PC-9 (cell line): ENCODE measurements at regions not wholly inside any gene's neighbourhood (a gene's known extent, or its start where the extent isn't known, plus 50 kb on each side); places are given as distances from the start of the nearest gene placed in this dataset.

ENCODE experiments used
- BruUV-seq: library from RNA; stranded (reverse); fragments of 400-500 nt; replicated peaks from 2 replicates; lab custom pipeline; 2021; lab: Mats Ljungman, UMichigan
- CTCF ChIA-PET: fragments of 300-600 bp; sonication (Branson Sonifier 250); formaldehyde crosslinking; loops from one replicate; lab custom pipeline; 2022; ENCODE audit warnings: antibody characterized with exemption; lab: Charles Lee
- POLR2A ChIA-PET: fragments of 300-600 bp; sonication (Branson Sonifier 250); formaldehyde crosslinking; loops from one replicate; lab custom pipeline; 2022; ENCODE audit warnings: antibody characterized with exemption; ENCODE audit not compliant: unreplicated experiment; lab: Charles Lee
- DNase-seq, 2 experiments: peaks; one replicate each; pipeline versions ENCODE4 v3.0.0 to v3.0.0-alpha.2; 2015 to 2022; ENCODE audit warnings: mixed read lengths in 1 of 2
- H2AFZ ChIP-seq: fragments of 200-600 bp; sonication (generic); 2 replicates; pipeline ENCODE4 v1.8.1; 2017; ENCODE audit warnings: antibody characterized with exemption
- H3F3A ChIP-seq: fragments of 200-600 bp; sonication (generic); 2 replicates; pipeline ENCODE4 v1.8.1; 2017; ENCODE audit warnings: antibody characterized with exemption, mild to moderate bottlenecking, low read depth; ENCODE audit not compliant: insufficient read depth
- H3K27ac ChIP-seq: fragments of 200-600 bp; sonication (generic); 2 replicates; pipeline ENCODE4 v1.6.1; 2016; ENCODE audit warnings: mixed run types
- H3K27me3 ChIP-seq: fragments of 200-600 bp; sonication (generic); 2 replicates; pipeline ENCODE4 v1.6.1; 2016; ENCODE audit warnings: low read depth, mixed run types; ENCODE audit not compliant: insufficient read depth
- H3K36me3 ChIP-seq: fragments of 200-600 bp; sonication (generic); 2 replicates; pipeline ENCODE4 v1.6.1; 2016; ENCODE audit warnings: low read depth, mixed run types
- H3K4me1 ChIP-seq: fragments of 200-600 bp; sonication (generic); replicated peaks from 2 replicates; pipeline ENCODE4 v1.6.1; 2016; ENCODE audit warnings: mixed run types; ENCODE audit not compliant: insufficient read depth
- H3K4me2 ChIP-seq: fragments of 200-600 bp; sonication (generic); 2 replicates; pipeline ENCODE4 v1.6.1; 2017; ENCODE audit warnings: mixed run types
- H3K4me3 ChIP-seq: fragments of 200-600 bp; sonication (generic); 2 replicates; pipeline ENCODE4 v1.6.1; 2016; ENCODE audit warnings: mixed run types
- H3K79me2 ChIP-seq: fragments of 200-600 bp; sonication (generic); 2 replicates; pipeline ENCODE4 v1.6.1; 2017; ENCODE audit warnings: low read depth, mixed run types
- H3K9me2 ChIP-seq: fragments of 200-600 bp; sonication (generic); 2 replicates; pipeline ENCODE4 v1.8.1; 2017; ENCODE audit warnings: mild to moderate bottlenecking; ENCODE audit not compliant: insufficient read depth
- H3K9me3 ChIP-seq: fragments of 200-600 bp; sonication (generic); 2 replicates; pipeline ENCODE4 v1.8.1; 2016; ENCODE audit warnings: low read depth; ENCODE audit not compliant: insufficient read depth
- H4K20me1 ChIP-seq: fragments of 200-600 bp; sonication (generic); 2 replicates; pipeline ENCODE4 v1.8.1; 2017; ENCODE audit not compliant: insufficient read depth
- CTCF ChIP-seq: fragments of 200-600 bp; sonication (generic); conservative IDR thresholded peaks from 2 replicates; pipeline ENCODE4 v1.6.1; 2017; ENCODE audit warnings: mixed run types, antibody characterized with exemption, mild to moderate bottlenecking, moderate library complexity
- EZH2 ChIP-seq: fragments of 200-600 bp; sonication (generic); IDR thresholded peaks from 2 replicates; pipeline ENCODE4 v1.8.0; 2017; ENCODE audit warnings: antibody characterized with exemption, low read depth
- intact Hi-C: fragments of 100-400 bp; cut with micrococcal nuclease; formaldehyde crosslinking; loops from one replicate; pipeline ENCODE4 v1.10.0; 2022; ENCODE audit not compliant: unreplicated experiment

GRCh38 chr15:81083201-81083600, 50.9 kb upstream of the CFAP161 start:
- Histone ChIP-seq H3F3A (no peaks in the 10 kb centered on the region), H3K36me3 (no peaks in the 10 kb centered on the region), H3K27me3 (no peaks in the 10 kb centered on the region), H3K9me2 (no peaks in the 10 kb centered on the region), H4K20me1 (no peaks in the 10 kb centered on the region), H3K79me2 (no peaks in the 10 kb centered on the region), H3K4me1 (no peaks in the 10 kb centered on the region), H2AFZ (no peak overlapping the region), H3K4me3 (no peak overlapping the region), H3K9me3 (no peaks in the 10 kb centered on the region), H3K4me2 (no peak overlapping the region), H3K27ac (no peak overlapping the region)
- TF ChIP-seq CTCF (no peak), EZH2 (no peak)
- CTCF ChIA-PET: no interaction called here
- intact Hi-C loops: loop anchor here (10.0 kb wide), 1 partner anchor 418 kb away; no protein-coding TSS in a partner anchor
- POLR2A ChIA-PET: no interaction called here
- no peak for DNase-seq
- no TSS peak for BruUV-seq
